Neural cell (in vitro differentiated cells): ENCODE measurements at regions not wholly inside any gene's neighbourhood (a gene's known extent, or its start where the extent isn't known, plus 50 kb on each side); places are given as distances from the start of the nearest gene placed in this dataset.

Source experiments
- EP300 ChIP-seq: fragments of 450-650 bp; conservative IDR thresholded peaks from 2 replicates; pipeline ENCODE4 v1.6.1; 2014; ENCODE audit warnings: antibody characterized with exemption, mild to moderate bottlenecking, moderate library complexity; ENCODE audit not compliant: poor library complexity, severe bottlenecking
- POLR2AphosphoS5 ChIP-seq: IDR thresholded peaks from 2 replicates; pipeline ENCODE4 v1.6.1; 2012
- TF ChIP-seq, protein P1 (sequence below): fragments of 450-650 bp; IDR thresholded peaks from 2 replicates; pipeline ENCODE4 v1.5.1; 2014; ENCODE audit warnings: antibody characterized with exemption, mild to moderate bottlenecking, moderate library complexity; ENCODE audit not compliant: poor library complexity, severe bottlenecking

GRCh38 chr4:179817317-179817716, 2375.1 kb upstream of the AGA start:
- no peak for TF ChIP-seq EP300
- TF ChIP-seq, protein P1, sequence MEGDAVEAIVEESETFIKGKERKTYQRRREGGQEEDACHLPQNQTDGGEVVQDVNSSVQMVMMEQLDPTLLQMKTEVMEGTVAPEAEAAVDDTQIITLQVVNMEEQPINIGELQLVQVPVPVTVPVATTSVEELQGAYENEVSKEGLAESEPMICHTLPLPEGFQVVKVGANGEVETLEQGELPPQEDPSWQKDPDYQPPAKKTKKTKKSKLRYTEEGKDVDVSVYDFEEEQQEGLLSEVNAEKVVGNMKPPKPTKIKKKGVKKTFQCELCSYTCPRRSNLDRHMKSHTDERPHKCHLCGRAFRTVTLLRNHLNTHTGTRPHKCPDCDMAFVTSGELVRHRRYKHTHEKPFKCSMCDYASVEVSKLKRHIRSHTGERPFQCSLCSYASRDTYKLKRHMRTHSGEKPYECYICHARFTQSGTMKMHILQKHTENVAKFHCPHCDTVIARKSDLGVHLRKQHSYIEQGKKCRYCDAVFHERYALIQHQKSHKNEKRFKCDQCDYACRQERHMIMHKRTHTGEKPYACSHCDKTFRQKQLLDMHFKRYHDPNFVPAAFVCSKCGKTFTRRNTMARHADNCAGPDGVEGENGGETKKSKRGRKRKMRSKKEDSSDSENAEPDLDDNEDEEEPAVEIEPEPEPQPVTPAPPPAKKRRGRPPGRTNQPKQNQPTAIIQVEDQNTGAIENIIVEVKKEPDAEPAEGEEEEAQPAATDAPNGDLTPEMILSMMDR = no peak
- no peak for TF ChIP-seq POLR2AphosphoS5
